ENCODE measurements at regions not wholly inside any gene's neighbourhood (a gene's known extent, or its start where the extent isn't known, plus 50 kb on each side); places are given as distances from the start of the nearest gene placed in this dataset.

DNA sequence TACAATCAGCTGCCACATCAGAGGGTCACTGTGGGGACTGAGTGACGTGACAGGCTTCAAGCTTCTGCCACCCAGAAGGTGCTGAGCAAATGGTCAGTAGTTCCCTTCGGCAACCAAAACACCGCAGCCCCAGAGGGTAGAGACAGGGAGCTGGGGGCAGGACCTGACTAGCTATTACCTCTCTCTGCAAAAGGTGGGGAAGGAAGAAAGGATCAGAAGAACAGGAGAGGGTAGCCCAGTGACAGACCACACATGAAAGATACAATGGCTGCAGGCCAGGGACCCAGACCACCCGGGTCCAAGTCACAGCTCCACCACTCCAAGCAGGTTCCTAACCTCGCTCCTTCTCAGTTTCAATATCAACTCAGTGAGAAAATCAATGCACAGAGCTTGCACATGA, 377.1 kb downstream of the NPHP4 start:
- H3K4me1 Mint-ChIP-seq, result no peaks in the 10 kb centered on the region
- Histone ChIP-seq H3K36me3 (replicated peaks in 1 of 2; ENCODE audit: control extremely low read depth in 1 of 2, control insufficient read depth in 1 of 2, extremely low read depth in 1 of 2, insufficient read depth in 2 of 2, low read length in 1 of 2) (no peaks in the 10 kb centered on the region), H3K4me3 (ENCODE audit: control extremely low read depth in 1 of 5, extremely low read depth in 1 of 5, insufficient read depth in 1 of 5, low read depth in 2 of 5, low read length in 4 of 5) (no peak overlapping the region), H3K9me3 (ENCODE audit: control extremely low read depth in 1 of 3, control insufficient read depth in 2 of 3, insufficient read depth in 1 of 3, low read length in 2 of 3) (no peaks in the 10 kb centered on the region), H3K4me2 (replicated peaks; ENCODE audit: low read depth, low read length, poor library complexity, severe bottlenecking) (no peak overlapping the region), H3K79me2 (ENCODE audit: control insufficient read depth, insufficient read depth, low read length) (no peaks in the 10 kb centered on the region), H3K27me3 (replicated peaks in 1 of 4; ENCODE audit: control extremely low read depth in 1 of 4, control insufficient read depth in 3 of 4, insufficient read depth in 4 of 4, low read length in 3 of 4) (peaks cover 0 to 7% (median 0%) of the 10 kb centered on the region in 4 experiments), H3K4me1 (ENCODE audit: control insufficient read depth in 2 of 2, insufficient read depth in 2 of 2, low read length in 2 of 2) (no peaks in the 10 kb centered on the region), H3K9ac (ENCODE audit: low read length) (no peak overlapping the region), H3K27ac (ENCODE audit: low read length in 2 of 2) (no peak overlapping the region), H2AFZ (ENCODE audit: insufficient read depth, low read depth, low read length, poor library complexity, severe bottlenecking) (no peak overlapping the region), H4K20me1 (ENCODE audit: control insufficient read depth, insufficient read depth, low read length, poor library complexity, severe bottlenecking) (no peaks in the 10 kb centered on the region)
- TF ChIP-seq, protein P1, sequence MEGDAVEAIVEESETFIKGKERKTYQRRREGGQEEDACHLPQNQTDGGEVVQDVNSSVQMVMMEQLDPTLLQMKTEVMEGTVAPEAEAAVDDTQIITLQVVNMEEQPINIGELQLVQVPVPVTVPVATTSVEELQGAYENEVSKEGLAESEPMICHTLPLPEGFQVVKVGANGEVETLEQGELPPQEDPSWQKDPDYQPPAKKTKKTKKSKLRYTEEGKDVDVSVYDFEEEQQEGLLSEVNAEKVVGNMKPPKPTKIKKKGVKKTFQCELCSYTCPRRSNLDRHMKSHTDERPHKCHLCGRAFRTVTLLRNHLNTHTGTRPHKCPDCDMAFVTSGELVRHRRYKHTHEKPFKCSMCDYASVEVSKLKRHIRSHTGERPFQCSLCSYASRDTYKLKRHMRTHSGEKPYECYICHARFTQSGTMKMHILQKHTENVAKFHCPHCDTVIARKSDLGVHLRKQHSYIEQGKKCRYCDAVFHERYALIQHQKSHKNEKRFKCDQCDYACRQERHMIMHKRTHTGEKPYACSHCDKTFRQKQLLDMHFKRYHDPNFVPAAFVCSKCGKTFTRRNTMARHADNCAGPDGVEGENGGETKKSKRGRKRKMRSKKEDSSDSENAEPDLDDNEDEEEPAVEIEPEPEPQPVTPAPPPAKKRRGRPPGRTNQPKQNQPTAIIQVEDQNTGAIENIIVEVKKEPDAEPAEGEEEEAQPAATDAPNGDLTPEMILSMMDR (IDR thresholded peaks at IDR 0.05), result no peak
- TF ChIP-seq EZH2 (IDR thresholded peaks at IDR 0.05; ENCODE audit: borderline replicate concordance, insufficient read depth, low read depth, low read length, poor library complexity, severe bottlenecking), result no peak
- H3K4me3 Mint-ChIP-seq, result no peak overlapping the region
- 57% methylated on average over 4 of the region's 5 CpGs for whole genome bisulfite sequencing (ENCODE audit: insufficient coverage)
- ChIA-PET CTCF (no interaction called here), POLR2A (no interaction called here)
- H3K27ac Mint-ChIP-seq, result no peak overlapping the region
- intact Hi-C loops (cut with micrococcal nuclease), result no loop called here
- DNase-seq, result no peak
- peaks cover 29% of the 10 kb centered on the region for H3K27me3 Mint-ChIP-seq
- no peak for ATAC-seq (ENCODE audit: low read depth)
- peaks cover 2% of the 10 kb centered on the region for H3K9me3 Mint-ChIP-seq (ENCODE audit: insufficient read depth)

DNA sequence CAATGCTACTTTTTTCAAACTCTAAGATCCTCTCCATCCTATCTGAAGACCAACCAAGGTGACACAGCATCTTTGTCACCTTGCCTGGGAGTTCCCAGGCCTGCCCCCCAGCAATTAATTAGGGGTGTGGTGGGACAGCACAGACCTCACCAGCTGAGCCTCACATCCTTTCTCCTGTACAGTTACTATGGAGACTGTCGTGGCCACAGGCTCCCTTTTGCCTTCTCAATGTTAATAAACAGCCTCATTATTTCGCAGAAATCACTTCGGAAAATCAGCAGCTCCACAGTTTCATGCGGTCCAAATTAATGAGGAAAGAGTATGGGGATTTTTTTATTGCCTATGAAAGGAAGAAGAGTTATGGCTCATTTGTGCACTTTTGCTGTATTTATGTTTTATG, 378.3 kb downstream of the NPHP4 start:
- WGBS (ENCODE audit: insufficient coverage), result 82% methylated on average over 2 of the region's 4 CpGs
- ChIA-PET CTCF (no interaction called here), POLR2A (no interaction called here)
- H3K4me1 Mint-ChIP-seq, result no peaks in the 10 kb centered on the region
- Histone ChIP-seq H3K4me2 (replicated peaks; ENCODE audit: low read depth, low read length, poor library complexity, severe bottlenecking) (no peak overlapping the region), H3K4me1 (ENCODE audit: control insufficient read depth in 2 of 2, insufficient read depth in 2 of 2, low read length in 2 of 2) (no peaks in the 10 kb centered on the region), H2AFZ (ENCODE audit: insufficient read depth, low read depth, low read length, poor library complexity, severe bottlenecking) (no peak overlapping the region), H3K79me2 (ENCODE audit: control insufficient read depth, insufficient read depth, low read length) (no peaks in the 10 kb centered on the region), H3K36me3 (replicated peaks in 1 of 2; ENCODE audit: control extremely low read depth in 1 of 2, control insufficient read depth in 1 of 2, extremely low read depth in 1 of 2, insufficient read depth in 2 of 2, low read length in 1 of 2) (no peaks in the 10 kb centered on the region), H3K9ac (ENCODE audit: low read length) (no peak overlapping the region), H4K20me1 (ENCODE audit: control insufficient read depth, insufficient read depth, low read length, poor library complexity, severe bottlenecking) (no peaks in the 10 kb centered on the region), H3K27me3 (replicated peaks in 1 of 4; ENCODE audit: control extremely low read depth in 1 of 4, control insufficient read depth in 3 of 4, insufficient read depth in 4 of 4, low read length in 3 of 4) (peaks cover 0 to 7% (median 0%) of the 10 kb centered on the region in 4 experiments), H3K9me3 (ENCODE audit: control extremely low read depth in 1 of 3, control insufficient read depth in 2 of 3, insufficient read depth in 1 of 3, low read length in 2 of 3) (no peaks in the 10 kb centered on the region), H3K4me3 (ENCODE audit: control extremely low read depth in 1 of 5, extremely low read depth in 1 of 5, insufficient read depth in 1 of 5, low read depth in 2 of 5, low read length in 4 of 5) (no peak overlapping the region), H3K27ac (ENCODE audit: low read length in 2 of 2) (no peak overlapping the region)
- no peak overlapping the region for H3K27ac Mint-ChIP-seq
- peaks cover 4% of the 10 kb centered on the region for H3K9me3 Mint-ChIP-seq (ENCODE audit: insufficient read depth)
- peaks cover 29% of the 10 kb centered on the region for H3K27me3 Mint-ChIP-seq
- ATAC-seq (ENCODE audit: low read depth), result no peak
- DNase-seq, result no peak
- intact Hi-C loops (cut with micrococcal nuclease), result no loop called here
- no peak overlapping the region for H3K4me3 Mint-ChIP-seq
- TF ChIP-seq EZH2 (IDR thresholded peaks at IDR 0.05; ENCODE audit: borderline replicate concordance, insufficient read depth, low read depth, low read length, poor library complexity, severe bottlenecking), result no peak
- TF ChIP-seq, protein P1 (IDR thresholded peaks at IDR 0.05), result no peak
